Gastrocnemius medialis (tissue), 4 donors: ENCODE measurements at regions not wholly inside any gene's neighbourhood (a gene's known extent, or its start where the extent isn't known, plus 50 kb on each side); places are given as distances from the start of the nearest gene placed in this dataset.

Source experiments
- CTCF ChIP-seq, 5 experiments: fragments of 450-650 bp in 3 of 5; fragments of 200-600 bp in 2 of 5; sonication (generic) in 2 of 5; IDR thresholded peaks in 4 of 5; conservative IDR thresholded peaks in 1 of 5; 1 replicate in 4 of 5; 2 replicates in 1 of 5; pipeline ENCODE4 v1.5.1; 2016 to 2019; ENCODE audit warnings: antibody characterized with exemption in 5 of 5, mild to moderate bottlenecking in 3 of 5, moderate library complexity in 3 of 5
- POLR2A ChIP-seq, 2 donors: fragments of 450-650 bp; IDR thresholded peaks; one replicate each; pipeline ENCODE4 v1.6.1; 2017; ENCODE audit warnings: antibody characterized with exemption in 2 of 2, mild to moderate bottlenecking in 2 of 2, moderate library complexity in 2 of 2

- TF ChIP-seq CTCF (IDR thresholded peaks at IDR 0.05 in 4 of 5, conservative IDR thresholded peaks at IDR 0.05 in 1 of 5) (no peak), POLR2A (IDR thresholded peaks at IDR 0.05) (no peak)
Measured at GRCh38 chr18:61282926-61283325, 50.3 kb upstream of the CDH20 start.
